Heart left ventricle (tissue), 13 donors: ENCODE measurements at regions not wholly inside any gene's neighbourhood (a gene's known extent, or its start where the extent isn't known, plus 50 kb on each side); places are given as distances from the start of the nearest gene placed in this dataset.
"Not testable (repeated sequence)": the region's sequence is repeated elsewhere in the genome, so short reads cannot be mapped to it uniquely, and the experiment has no call there.

Experiments
- POLR2A ChIP-seq, 2 donors: fragments of 450-650 bp; IDR thresholded peaks; one replicate each; pipeline ENCODE4 v1.6.1; 2017; ENCODE audit warnings: antibody characterized with exemption in 2 of 2, mild to moderate bottlenecking in 2 of 2, moderate library complexity in 2 of 2
- TF ChIP-seq, protein P1 (sequence below), 12 donors: fragments of 200-600 bp; sonication (generic) in 4 of 12; IDR thresholded peaks; one replicate each; pipeline versions ENCODE4 v1.5.0 to v1.8.0; 2018 to 2022; ENCODE audit warnings: antibody characterized with exemption in 12 of 12, mild to moderate bottlenecking in 5 of 12
- donor health status: ischemic (EF 13 %, LVEDD 7.1; RV severe dilation, severe dysfunction).
- donor health status: DM: no; HTN: yes; CAD: no.
- donor health status: DM: no; HTN: no; CAD: no.
- donor health status: ischemic (EF 25% LVEDD 6.9; RV normal size, moderate dysfunction).
- donor health status: ischemic (EF 25% LVEDD 5.7; RV mildly dilated, moderate dysfunction).
- donor health status: ischemic (EF 35%, LVEDD 5.7; RV mildly dilated, moderate dysfunction).
- donor health status: nonischemic (EF 11% LVEDD 7.7; RV severe dilation, severe dysfunction).
- donor health status: DM: yes; HTN: yes; CAD: no.
- donor health status: PGD.
- donor health status: ischemic (EF 29% LVEDD 5.4; RV normal size, mild dysfunction).
- donor health status: nonischemic (EF 23%, LVEDD 6.1; RV moderate dilation, normal function).

GRCh38 chr2:87132577-87132976, 110.9 kb upstream of the PLGLB1 start:
- TF ChIP-seq, protein P1, sequence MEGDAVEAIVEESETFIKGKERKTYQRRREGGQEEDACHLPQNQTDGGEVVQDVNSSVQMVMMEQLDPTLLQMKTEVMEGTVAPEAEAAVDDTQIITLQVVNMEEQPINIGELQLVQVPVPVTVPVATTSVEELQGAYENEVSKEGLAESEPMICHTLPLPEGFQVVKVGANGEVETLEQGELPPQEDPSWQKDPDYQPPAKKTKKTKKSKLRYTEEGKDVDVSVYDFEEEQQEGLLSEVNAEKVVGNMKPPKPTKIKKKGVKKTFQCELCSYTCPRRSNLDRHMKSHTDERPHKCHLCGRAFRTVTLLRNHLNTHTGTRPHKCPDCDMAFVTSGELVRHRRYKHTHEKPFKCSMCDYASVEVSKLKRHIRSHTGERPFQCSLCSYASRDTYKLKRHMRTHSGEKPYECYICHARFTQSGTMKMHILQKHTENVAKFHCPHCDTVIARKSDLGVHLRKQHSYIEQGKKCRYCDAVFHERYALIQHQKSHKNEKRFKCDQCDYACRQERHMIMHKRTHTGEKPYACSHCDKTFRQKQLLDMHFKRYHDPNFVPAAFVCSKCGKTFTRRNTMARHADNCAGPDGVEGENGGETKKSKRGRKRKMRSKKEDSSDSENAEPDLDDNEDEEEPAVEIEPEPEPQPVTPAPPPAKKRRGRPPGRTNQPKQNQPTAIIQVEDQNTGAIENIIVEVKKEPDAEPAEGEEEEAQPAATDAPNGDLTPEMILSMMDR (IDR thresholded peaks at IDR 0.05) = not testable (repeated sequence)
- TF ChIP-seq POLR2A (IDR thresholded peaks at IDR 0.05) = not testable (repeated sequence)
